NCI-H1694 treated with DMSO at 0.1 percent for 48 hours (cell line): ENCODE measurements at regions not wholly inside any gene's neighbourhood (a gene's known extent, or its start where the extent isn't known, plus 50 kb on each side); places are given as distances from the start of the nearest gene placed in this dataset.

Source experiments
- DNase-seq: peaks from one replicate; lab custom pipeline; 2025; lab: John Stamatoyannopoulos, UW

DNA sequence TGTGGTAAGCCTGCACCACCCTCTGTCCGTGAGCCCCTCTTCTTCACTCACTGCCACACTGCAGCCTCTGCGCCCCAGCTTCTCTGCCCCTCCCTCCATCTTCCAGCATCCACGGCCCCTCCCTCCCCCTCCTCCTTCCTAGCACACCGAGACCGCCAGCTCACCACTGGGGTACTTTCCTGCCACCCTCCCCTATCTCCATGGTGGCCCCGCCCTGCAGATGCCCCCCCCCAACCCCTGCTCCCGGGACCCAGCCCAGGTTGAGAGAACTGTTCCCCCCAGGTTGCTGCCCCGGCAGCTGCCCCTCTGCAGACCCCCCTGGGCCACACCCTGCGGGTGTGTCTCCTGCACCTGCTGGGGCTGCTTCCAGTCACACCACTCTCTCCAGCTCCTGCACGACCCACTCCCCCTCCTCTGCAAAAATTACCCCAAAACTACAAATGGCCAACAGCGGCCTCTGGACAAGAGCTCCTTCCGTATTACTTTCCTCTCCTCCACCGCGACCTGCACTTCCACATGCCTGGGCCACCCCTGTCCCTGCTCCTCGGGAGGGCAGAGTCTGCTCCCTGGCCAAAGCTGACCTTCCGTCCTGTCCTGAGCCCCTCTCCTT lies 209.2 kb upstream of the PPP2R2D start:
- no peak for DNase-seq

DNA sequence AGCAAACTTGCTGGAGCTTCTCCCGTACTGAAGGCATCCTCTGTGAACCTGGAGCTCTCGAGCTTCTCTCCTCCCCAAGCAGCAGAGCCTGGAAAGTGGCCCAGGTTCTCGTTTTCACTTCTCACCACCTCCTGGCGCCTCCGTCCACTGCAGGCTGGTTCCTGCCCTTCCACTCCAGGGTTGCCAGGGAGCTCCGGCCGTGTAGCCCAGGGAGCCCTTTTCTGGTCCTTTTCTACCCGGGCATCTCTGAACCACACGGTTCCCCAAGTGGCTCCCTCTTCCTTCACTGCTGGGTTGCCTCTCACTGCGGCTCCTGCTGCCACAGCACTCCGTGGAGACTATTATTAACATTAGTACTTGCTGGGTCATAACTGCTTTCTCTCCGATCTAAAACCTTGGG lies 208.6 kb upstream of the PPP2R2D start:
- DNase-seq: no peak

DNA sequence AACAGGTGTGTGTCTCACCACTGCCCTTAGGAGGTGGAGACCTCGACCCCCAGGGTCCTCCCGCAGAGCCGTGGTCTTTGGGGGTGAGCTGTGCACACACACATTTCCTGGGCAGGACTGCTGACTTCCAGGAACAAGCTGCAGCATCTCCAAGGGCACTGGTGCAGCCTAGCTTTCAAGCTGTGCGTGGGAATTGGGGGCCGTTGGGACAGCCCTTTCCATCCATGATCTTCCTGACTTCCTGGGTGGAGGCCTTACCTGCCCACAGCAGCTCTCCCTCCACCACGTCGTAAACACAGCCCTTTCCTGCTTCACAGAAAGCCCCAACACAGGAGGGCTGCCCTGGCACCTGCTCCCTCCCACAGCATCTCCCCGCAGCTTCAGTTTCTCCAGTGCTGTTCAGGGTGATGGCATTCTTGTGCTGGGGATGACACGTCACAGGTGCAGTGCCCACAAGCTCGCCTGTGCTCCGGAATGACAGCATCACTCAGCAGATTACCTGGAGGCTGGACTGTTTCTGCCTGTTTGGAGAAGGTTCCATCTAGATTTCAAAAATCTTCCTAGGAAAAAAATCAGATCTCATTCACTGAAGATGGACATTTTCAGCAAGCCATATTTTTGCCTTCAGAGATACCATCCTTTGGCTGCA lies 208.0 kb upstream of the PPP2R2D start:
- no peak for DNase-seq

DNA sequence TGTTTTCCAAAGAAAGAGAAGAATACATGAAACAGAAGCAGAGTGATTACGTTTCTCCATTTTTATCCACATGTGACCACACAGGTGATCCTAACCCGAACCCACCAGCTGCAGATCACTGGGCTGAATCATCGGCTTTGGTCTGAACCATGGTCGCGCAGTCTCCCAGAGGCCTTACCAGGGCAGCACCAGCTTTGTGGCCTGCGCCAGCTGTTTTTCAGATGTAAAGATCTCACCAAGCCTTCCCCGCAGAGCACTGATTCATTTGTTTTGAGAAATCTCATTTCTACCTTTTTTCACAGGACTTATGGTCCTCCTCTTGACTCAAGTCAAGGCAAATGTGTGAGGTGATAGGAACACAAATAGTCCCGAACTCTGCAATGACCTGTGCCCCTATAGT lies 207.0 kb upstream of the PPP2R2D start:
- DNase-seq: no peak

DNA sequence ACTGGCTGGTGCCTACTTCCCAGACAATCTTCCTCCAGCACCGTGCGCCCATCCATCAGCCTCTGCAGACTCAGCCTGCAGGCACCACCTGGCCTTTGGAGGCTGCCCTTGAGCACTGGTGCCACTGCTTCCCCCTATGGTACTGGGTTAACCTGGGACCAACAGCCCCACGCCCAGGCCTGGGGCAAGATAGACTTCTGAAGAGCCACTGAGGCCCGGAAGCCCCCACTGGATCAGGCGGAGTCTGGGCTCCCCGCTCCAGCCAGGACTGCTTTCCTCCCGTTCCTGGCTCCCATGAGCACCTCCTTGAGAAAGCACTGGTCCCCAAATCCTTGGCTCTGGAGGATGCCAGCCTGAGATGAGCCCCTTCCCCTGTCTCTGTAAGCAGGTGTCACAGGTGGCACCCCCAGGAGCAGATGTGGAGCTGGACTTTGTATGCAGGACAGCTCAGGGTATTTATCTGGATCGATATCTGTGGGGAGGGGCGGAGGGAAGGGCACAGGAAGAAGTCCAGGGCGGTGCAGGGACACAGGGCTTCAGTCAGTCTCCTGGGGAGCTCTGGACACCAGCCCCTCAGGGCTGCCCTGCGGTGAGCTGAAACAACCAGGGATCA lies 206.5 kb upstream of the PPP2R2D start:
- no peak for DNase-seq

DNA sequence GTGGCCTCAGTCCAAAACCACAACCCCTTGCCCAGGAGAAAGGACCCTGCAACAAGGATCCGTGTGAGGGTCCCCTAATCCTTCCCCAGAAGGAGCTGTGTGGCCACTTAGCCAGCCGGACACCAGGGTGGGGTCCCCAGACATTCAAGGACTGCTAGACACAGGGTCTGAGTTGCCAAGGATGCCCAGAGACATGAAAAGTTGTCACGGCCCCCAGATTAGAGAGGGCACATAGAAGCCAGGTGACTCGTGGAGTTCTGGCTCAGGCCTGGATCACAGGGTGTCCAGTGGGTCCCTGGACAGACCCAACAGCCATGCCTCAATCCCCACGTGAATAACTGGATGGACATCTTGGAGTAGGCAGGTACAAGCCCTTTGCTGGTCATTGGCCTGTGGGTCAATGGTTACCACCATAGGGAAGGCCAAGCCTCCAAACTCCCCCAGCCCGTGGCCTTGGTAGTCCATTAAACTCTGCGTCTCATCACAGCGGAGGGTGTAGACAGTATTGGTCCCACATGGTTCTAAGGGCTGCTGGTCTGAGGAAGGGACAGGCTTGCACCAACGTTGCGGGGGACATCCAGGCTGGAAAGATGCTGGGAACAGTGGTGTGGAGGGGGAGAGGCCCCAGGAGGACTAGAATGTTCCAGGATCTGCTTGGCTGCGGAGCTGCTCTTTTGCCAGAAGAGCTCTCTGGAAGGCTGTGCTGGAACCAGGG lies 205.9 kb upstream of the PPP2R2D start:
- no peak for DNase-seq

DNA sequence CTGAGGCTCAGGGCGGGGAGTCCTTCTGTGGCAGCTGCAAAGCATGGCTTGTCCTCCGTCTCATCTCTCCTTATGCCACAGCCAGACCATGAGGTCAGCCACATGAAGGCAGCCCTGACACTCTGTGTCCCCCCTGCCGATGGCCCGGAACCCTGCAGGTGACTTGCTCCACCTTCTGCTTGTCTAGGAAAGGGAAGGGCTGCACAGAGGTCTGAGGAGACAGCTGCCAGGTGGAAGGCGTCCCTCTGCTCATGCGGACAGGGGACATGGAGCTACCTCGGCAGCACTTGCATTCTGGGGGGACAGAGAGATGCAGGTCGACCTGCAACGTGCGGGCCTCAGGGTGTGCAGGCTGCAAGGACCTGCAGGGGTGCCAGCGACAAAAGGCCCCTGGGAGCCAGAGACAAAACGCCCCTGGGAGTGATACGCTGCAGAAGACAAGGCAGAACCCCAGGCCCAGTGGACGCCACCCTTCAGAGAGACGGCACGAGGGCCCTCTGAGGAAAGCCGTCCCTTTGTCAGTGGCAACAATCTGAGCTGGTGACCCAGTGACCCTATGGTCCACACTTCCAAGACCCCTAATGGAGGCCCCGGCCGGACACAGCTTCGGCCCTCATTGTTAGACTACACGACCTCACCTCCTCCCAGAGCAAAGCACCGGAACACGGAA lies 205.2 kb upstream of the PPP2R2D start:
- no peak for DNase-seq

DNA sequence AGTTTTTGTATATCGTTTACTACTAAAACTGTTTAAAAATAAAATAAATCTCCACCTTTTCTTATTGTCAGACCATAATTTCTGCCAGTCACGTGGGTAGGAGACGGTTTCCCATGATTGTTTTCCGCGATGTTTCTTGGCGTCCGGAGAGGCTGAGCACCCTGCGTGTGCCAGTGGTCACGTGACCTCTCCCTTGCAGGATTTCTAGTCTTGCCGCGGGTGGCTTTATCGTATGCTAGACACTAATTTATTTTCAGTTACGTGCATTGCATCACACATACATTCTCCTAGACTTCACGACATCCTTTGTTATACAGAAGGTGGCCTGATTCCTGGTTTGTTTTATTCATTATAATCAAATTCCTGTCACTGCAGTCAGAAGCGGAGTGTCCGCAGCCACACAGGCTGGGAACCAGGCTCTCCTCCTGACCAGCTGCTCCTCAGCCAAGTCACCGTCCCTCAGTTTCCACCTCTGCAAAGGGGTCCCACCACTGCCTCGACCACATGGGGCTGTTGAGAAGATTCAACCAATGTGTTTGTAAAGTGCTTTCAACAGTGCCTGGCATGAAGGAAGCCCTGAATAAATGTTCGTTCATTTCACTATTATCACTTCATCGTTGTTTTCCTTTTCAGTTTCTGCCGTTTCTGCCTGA lies 203.2 kb upstream of the PPP2R2D start:
- DNase-seq: no peak

DNA sequence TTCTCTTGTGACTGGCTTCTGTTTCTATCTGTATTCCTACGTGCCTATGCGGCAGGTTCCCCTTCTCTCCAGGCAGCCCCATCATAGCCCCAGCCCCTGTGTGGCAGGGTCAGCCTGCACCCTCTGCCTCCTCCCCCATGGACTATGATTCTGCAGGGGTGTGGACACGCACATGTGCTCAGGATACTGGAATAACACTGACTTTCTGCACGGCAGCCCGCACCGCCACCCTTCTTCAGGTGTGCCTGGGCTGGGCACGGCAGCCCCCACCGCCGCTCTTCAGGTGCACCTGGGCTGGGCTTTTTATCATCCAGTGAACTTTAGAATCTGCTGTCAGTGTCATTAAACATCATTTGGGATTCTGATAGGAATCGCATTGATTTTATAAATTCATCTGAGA lies 202.6 kb upstream of the PPP2R2D start:
- no peak for DNase-seq

DNA sequence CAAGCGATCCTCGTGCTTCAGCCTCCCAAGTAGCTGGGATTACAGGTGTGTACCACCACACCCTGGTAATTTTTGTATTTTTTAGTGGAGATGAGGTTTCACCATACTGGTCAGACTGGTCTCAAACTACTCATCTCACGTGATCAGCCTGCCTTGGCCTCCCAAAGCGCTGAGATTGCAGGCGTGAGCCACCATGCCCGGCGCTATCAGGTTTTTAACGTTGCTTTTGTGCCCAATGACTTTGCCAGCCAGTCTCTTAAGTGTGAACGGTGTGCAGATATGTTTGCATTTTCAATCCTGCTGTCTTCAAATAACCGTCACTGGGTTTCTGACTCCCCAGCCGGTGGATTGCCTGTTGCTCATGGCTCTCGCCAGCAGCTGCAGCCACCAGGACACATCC lies 201.8 kb upstream of the PPP2R2D start:
- no peak for DNase-seq

DNA sequence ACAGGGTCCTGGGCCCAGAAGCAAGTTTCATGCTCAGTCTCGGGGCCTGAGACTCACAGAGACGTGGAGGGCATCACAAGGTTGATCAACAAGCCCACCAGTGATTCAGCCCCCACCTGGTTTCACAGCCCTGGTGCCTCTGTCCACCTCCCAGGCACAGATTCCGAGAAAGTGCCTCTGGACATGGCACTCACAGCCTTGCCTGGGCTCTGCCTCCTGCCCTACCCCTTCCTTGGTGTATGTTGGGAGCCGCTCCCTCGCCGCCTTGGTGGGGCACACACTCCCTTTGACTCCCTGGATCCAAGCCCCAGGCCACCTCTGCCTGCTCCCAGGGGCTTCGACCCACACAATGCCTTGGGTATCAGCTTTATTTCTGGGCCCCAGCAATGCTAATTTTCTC lies 200.8 kb upstream of the PPP2R2D start:
- DNase-seq: no peak

DNA sequence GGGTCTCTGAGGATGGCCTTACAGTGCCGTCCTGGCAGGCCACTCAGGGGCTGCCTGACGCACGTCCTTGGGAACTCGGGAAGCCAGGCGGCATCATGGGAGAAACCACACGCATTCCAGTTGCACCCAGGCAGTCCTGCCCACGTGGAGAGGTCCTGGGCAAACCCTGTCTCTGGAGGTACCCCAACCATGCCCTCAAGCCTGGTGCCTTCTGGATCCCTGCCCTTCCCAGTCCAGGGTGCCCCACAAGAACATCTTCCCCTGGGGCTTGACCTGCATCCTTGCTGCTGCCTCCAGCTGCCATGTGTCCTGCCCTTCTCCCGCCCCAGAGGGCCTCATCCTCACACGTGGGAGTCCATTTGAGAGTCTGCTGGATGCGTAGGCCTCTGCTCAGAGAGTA lies 200.3 kb upstream of the PPP2R2D start:
- DNase-seq: no peak

DNA sequence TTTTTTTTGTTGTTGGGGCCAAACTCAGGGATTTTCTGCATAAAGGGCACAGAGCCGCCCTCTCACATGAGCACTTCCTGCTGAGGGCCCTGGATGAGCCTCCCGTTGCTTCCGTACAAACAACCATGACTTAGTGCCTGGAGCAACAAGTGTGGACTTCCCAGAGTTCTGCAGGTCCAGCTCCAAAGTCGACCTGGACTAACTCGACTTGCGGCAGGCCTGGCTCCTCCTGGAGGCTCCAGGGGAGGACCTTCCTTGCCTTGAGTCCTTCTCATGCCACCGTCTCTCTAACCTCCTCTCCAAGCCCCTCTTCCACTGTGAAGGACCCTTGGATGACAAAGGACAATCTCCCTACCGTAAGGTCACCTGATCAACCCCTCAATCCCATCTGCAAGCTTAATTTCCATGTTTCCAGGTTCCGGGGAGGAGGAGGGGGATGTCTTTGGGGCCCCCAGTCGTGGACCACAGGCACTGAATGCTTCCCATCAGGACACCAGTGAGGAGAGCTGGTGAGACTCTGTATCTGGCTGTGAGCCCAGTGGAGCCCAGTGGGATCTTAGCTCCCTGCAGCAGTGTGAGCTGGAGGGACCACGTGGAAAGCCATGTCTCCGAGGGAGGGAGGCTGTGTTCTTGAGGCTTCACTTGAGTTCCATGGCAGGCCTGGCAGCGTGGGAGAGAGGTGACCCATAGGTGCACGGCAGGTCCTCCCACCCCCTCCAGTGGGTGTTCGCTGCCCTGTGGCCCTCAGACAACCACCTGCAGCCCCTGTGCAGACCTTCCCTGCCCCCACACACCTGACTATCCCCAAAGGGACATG lies 199.5 kb upstream of the PPP2R2D start:
- DNase-seq: no peak

DNA sequence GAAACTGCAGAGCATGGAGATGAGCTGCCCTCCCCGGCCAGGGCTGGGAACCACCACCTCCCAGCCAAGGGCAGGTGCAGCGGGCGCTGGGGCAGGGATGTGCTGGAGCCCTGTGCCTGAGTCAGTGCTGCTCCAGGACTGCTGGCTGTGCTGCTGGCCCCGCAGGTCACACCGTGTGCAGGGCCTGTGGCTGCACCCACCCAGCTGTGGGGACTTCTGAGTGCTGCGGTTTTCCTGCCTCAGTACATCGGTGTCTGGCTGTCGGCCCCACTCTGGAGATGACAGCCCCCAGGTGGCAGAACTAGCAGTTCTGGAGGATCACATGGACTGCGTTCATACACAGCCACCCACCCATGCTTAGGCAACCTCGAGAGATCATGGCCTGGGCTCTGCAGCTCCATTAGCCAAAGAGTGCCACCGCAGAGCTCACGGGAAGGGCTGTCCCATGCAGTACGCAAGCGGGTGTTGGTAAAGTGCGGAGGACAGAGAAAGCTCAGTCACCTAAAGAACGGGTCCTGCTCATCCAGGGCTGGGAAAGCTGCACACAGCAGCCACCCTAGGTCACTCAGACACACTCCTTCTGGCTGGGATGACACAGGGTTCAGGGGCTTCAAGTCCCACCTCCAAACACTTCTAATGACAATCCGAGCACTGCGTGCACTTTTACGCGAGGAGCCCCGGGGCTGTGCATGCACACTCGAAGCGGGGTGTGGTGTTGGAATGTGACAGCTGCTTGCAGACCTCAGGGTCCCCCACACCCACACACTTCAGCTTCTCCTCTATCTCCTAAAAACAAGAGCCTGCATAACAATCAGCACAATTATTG lies 198.1 kb upstream of the PPP2R2D start:
- DNase-seq: no peak

DNA sequence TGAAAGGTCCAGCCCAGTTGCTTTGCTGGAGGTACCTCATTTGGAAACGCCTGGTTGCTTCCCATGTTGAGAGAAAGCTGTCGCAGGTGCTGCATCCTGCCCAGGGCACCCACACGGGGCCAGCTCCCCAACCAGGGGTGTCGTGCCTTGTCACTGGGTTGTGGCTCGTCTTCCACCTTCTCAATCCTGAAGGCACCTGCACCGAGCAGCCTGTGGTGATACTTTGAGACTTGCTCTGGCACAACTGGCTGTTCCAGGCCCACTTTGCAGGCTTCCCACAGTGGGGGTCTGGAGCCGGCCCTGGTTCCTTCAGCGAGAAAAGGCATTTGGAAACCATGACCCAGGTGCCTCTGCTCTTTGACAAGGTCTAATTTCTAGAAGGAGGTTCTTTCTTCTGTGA lies 197.3 kb upstream of the PPP2R2D start:
- DNase-seq: no peak

DNA sequence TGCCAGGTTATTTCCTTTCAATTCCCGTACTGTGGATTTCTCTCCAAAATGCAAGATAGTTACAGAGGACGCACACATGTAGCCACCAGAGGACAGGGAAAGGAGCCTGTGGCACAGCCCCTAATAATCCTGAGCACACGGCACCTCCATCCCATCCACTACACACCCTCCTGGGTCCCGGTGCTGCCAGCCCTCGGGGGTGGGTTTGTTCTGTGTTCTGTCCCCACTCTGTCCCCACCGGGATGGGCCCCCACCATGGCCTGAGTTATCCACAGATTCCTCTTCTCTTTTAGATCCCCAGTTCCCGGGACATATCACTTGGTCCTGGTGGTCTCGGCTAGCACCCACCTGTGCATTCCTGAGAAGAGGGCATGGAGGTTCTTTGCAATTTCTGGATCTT lies 196.9 kb upstream of the PPP2R2D start:
- no peak for DNase-seq

DNA sequence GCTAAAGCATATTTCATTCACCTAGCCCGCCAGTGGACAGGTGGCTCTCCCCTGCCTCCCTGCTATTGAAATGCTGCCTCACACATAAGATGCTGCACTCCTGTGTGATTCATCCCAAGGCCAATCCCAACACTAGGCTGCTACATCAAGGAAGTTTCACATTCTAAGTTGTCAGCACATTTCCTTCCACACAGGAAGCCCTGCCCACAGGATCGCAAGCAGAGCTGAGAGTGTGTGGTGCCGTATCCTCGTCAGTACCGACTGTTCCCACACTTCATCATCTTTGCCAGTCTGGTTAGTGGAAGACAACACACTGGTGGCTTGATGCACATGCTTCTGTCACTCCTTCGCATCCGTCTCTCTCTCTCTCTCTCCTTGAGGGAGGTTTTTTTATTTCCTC lies 194.3 kb upstream of the PPP2R2D start:
- no peak for DNase-seq

DNA sequence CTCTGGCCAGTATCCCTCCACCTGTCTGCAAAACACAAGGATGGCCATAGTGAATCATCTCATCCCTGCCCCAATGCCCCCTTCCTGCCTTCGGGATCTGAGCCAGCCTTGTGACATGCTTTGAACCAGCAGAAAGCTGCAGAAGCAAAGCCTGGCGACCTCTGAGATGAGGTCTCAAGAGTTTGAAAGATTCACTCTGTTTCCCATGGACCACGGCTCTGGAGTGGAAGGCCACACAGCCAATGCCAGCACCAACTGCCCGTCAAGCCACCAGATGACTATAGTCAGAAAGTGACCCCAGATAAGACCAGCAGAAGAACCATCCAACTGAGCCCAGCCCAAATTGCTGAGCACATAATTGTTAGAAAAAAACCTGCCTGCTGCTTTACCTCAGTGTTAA lies 193.9 kb upstream of the PPP2R2D start:
- DNase-seq: no peak

DNA sequence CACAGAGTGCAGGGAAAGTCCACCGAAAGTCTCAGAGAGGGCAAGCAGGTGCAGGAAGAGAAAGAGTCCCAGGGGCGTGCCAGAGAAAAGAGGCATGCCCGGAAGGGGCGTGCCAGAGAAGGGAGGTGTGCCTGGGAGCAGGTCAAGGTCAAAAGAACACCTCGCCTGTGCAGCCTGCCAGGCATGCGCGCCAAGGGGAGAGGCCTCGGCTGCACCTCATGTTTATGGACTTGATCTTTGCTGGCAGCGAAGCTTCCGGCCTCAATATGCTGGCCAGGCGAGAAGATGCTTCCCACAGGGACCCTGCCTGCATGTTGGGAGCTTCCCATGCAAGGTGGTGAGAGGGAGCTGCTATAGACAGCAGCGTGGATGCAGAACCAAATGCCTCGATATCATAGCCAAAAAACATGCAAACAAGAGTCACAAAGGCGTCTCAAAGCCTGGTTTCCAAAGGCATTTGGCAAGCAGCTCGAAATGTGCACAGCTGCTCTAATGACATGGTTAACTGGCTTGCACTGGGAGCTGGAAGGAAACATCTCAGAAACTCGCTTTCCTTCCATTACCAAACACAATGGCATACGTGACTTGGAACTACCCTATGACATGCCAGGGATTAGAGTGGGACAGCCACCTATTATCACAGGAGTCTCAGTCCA lies 192.5 kb upstream of the PPP2R2D start:
- no peak for DNase-seq
